GM12872 (cell line): ENCODE measurements at regions not wholly inside any gene's neighbourhood (a gene's known extent, or its start where the extent isn't known, plus 50 kb on each side); places are given as distances from the start of the nearest gene placed in this dataset.

Experiments
- CTCF ChIP-seq: IDR thresholded peaks from 3 replicates; pipeline ENCODE4 v1.5.1; 2011; ENCODE audit warnings: low read depth, mild to moderate bottlenecking, low read length, moderate library complexity; ENCODE audit not compliant: insufficient read depth

DNA sequence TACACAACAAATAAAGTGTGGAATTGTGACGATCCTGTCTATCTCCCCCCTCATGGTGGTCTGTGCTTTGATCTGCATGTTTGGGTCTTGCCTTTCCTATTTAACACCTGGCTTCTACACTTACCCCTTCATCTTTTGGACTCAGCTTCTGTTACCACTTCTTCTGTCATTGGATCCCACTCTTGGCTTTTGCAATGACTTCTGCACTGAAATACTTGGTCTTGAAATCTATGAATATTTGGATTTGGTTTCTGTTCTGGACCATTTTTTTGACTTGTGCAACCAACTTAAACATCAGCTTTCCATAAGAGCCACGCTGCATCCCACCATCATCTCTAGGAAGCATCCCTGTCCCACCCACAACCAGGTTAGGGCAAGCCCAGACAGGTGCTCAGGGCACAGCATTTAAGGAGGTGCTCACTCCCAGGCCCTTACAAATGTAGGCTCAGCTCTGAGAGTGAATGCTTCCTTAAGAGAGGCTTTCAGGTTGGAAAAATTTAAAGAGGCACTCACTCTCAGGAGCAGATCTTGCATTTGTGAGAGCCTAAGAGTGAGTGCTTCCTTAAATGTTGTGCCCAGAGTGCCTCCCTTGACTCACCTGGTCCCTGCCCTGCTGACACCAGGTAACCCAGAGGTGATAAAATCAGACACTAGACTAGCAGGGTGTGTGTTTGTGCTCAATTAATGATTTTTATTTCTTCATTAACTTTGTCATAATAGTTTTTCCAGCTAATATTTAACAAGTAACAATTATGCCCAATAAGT is 124.5 kb upstream of the SH3BP4 start:
- TF ChIP-seq CTCF = no peak

DNA sequence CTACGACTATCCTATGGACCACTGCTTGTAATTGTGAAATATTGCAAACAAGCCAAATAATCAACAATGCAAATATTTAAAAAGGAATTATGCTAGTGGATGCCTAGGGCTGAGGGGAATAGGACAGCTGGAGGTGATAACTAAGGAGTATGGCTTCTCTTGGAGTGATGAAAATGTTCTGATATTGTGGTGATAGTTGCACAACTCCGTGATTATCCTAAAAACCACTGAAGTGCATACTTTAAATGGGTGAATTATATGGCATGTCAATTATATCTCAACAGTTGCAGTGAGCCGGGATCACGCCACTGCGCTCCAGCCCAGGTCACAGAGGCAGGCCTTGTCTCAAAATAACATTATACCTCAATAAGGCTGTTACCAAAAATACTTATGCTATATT is 125.1 kb upstream of the SH3BP4 start:
- TF ChIP-seq CTCF = no peak

GRCh38 chr2:234825616-234826015 is 126.2 kb upstream of the SH3BP4 start:
- TF ChIP-seq CTCF = no peak

DNA sequence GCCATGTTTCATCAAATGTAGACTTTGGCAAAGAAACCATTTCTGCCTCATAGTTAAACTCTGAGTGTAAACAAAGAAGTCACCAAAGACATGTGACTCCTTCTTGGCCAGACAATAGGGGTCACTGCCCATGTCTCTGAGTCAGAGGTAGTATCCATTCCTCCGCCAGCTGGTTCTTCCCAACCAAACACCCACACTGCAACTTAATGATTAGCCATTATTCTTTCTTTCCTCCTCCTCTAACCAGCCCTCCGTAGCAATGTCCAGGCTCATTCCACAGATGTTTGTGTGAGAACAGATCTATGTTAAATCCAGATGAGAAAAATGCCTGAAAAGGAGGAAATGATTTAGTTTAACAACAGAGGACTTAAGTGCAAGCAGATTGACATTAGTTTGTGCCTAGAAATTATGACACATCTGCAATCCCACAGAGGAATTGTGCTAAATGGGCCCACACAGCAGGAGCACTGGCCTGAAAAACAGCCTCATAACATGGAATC is 127.9 kb upstream of the SH3BP4 start:
- no peak for TF ChIP-seq CTCF

GRCh38 chr2:234823196-234823876 is 128.5 kb upstream of the SH3BP4 start:
- TF ChIP-seq CTCF = no peak

- TF ChIP-seq CTCF = no peak
Measured at GRCh38 chr2:234821946-234822475, 129.8 kb upstream of the SH3BP4 start.

GRCh38 chr2:234818937-234819336 is 132.9 kb upstream of the SH3BP4 start:
- TF ChIP-seq CTCF = no peak
